CD4-positive, alpha-beta memory T cell (primary cell): ENCODE measurements at regions not wholly inside any gene's neighbourhood (a gene's known extent, or its start where the extent isn't known, plus 50 kb on each side); places are given as distances from the start of the nearest gene placed in this dataset.

Source experiments
- CTCF ChIA-PET: fragments of 350-600 bp; sonication (Branson Sonifier 250); formaldehyde crosslinking; loops from one replicate; lab custom pipeline; 2021; ENCODE audit warnings: inconsistent platforms; ENCODE audit not compliant: partially characterized antibody; lab: Charles Lee
- POLR2A ChIA-PET: fragments of 350-600 bp; sonication (Branson Sonifier 250); formaldehyde crosslinking; loops from one replicate; lab custom pipeline; 2021; ENCODE audit not compliant: partially characterized antibody; lab: Charles Lee
- DNase-seq, 5 donors: peaks; one replicate each; pipeline versions ENCODE4 v3.0.0 to v3.0.0-alpha.2; 2020 to 2022; ENCODE audit warnings: mixed read lengths in 1 of 5
- H3K27ac ChIP-seq: one replicate; pipeline ENCODE4 v1.7.0; 2013; ENCODE audit warnings: low read depth, low read length
- H3K27me3 ChIP-seq: 2 replicates; pipeline ENCODE4 v1.7.0; 2013; ENCODE audit warnings: mild to moderate bottlenecking, low read length, moderate library complexity; ENCODE audit not compliant: insufficient read depth
- H3K36me3 ChIP-seq: 2 replicates; pipeline ENCODE4 v1.7.0; 2013; ENCODE audit warnings: mild to moderate bottlenecking, low read length, moderate library complexity; ENCODE audit not compliant: insufficient read depth
- H3K4me1 ChIP-seq: 2 replicates; pipeline ENCODE4 v1.7.0; 2013; ENCODE audit warnings: mild to moderate bottlenecking, low read length, moderate library complexity; ENCODE audit not compliant: insufficient read depth
- H3K4me3 ChIP-seq, 2 donors: one replicate each; pipeline ENCODE4 v1.7.0; 2013; ENCODE audit warnings: low read length in 2 of 2, mild to moderate bottlenecking in 1 of 2
- H3K9me3 ChIP-seq, 2 donors: one replicate each; pipeline ENCODE4 v1.7.0; 2013; ENCODE audit warnings: low read length in 2 of 2, control low read depth in 1 of 2; ENCODE audit not compliant: control insufficient read depth in 1 of 2
- H3K27ac Mint-ChIP-seq, 7 donors: one replicate each; pipeline ENCODE4 v1.8.0; 2020 to 2021; ENCODE audit warnings: mixed read lengths in 7 of 7, mild to moderate bottlenecking in 6 of 7, inconsistent platforms in 3 of 7, moderate library complexity in 3 of 7
- H3K27me3 Mint-ChIP-seq, 2 donors: one replicate each; pipeline ENCODE4 v1.8.0; 2020 to 2021; ENCODE audit warnings: mixed read lengths in 2 of 2
- H3K36me3 Mint-ChIP-seq, 2 donors: one replicate each; pipeline ENCODE4 v1.8.0; 2020 to 2021; ENCODE audit warnings: mixed read lengths in 2 of 2, inconsistent platforms in 1 of 2, mild to moderate bottlenecking in 1 of 2
- H3K4me1 Mint-ChIP-seq, 4 donors: one replicate each; pipeline ENCODE4 v1.8.0; 2020 to 2021; ENCODE audit warnings: mixed read lengths in 4 of 4, mild to moderate bottlenecking in 1 of 4
- H3K4me3 Mint-ChIP-seq, 8 donors: one replicate each; pipeline ENCODE4 v1.8.0; 2020 to 2021; ENCODE audit warnings: mixed read lengths in 8 of 8, mild to moderate bottlenecking in 7 of 8, moderate library complexity in 6 of 8, inconsistent platforms in 3 of 8
- H3K9me3 Mint-ChIP-seq, 8 donors: one replicate each; pipeline ENCODE4 v1.8.0; 2020 to 2021; ENCODE audit warnings: mixed read lengths in 8 of 8, mild to moderate bottlenecking in 5 of 8, inconsistent platforms in 3 of 8, moderate library complexity in 1 of 8
- intact Hi-C: fragments of 100-400 bp; cut with micrococcal nuclease; formaldehyde crosslinking; loops from one replicate; pipeline ENCODE4 v1.15.1; 2023

DNA sequence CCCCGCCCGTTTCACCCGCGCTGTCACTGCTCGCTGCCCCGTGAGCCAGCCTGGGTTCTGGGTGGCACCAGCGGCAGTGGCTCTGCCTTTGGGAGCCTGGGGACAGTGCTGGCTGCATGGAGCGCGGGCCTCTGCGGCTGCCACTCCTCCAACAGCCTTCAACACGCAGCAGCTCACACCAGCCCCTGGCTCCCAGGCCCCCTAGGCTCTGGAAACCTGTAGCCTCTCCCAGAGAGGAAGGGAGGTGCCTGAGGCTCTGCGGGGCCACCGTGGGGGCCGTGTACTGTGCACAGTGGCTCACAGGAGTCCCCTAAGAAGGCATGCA is 163.9 kb upstream of the AFDN start:
- ChIA-PET POLR2A (no interaction called here), CTCF (no interaction called here)
- Mint-ChIP-seq H3K36me3 (no peaks in the 10 kb centered on the region), H3K4me3 (no peak overlapping the region), H3K4me1 (no peaks in the 10 kb centered on the region), H3K27ac (no peak overlapping the region), H3K27me3 (peaks cover 1 to 3% of the 10 kb centered on the region in 2 donors), H3K9me3 (peaks cover 0 to 2% (median 0%) of the 10 kb centered on the region in 8 donors)
- intact Hi-C loops: no loop called here
- Histone ChIP-seq H3K27me3 (no peaks in the 10 kb centered on the region), H3K27ac (no peak overlapping the region), H3K36me3 (no peaks in the 10 kb centered on the region), H3K4me1 (no peaks in the 10 kb centered on the region), H3K4me3 (no peak overlapping the region), H3K9me3 (no peaks in the 10 kb centered on the region)
- DNase-seq: no peak

DNA sequence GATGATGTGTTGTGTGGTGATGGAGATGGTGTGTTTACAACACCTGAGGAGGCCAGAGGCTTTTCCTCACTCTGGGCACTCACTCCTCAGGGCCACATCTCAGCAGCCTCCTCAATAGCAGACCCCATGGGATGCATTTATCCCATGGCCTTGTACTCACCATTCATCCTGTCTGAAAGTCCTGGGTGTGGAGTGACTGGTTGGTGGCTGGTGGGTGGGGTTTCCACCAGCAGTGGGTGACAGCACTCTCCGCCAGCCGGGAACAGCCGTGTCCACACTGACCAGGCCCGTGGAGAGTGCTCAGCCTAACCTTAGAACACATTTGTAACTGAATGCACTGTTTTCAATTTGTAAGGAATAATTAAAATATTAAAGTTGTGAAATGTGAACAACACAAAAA is 163.4 kb upstream of the AFDN start:
- Mint-ChIP-seq H3K36me3 (no peaks in the 10 kb centered on the region), H3K27ac (no peak overlapping the region), H3K4me3 (no peak overlapping the region), H3K27me3 (peaks cover 1 to 3% of the 10 kb centered on the region in 2 donors), H3K4me1 (no peaks in the 10 kb centered on the region), H3K9me3 (peaks cover 0 to 1% (median 0%) of the 10 kb centered on the region in 8 donors)
- no peaks in the 10 kb centered on the region for H3K36me3 ChIP-seq
- ChIA-PET CTCF (no interaction called here), POLR2A (no interaction called here)
- no peaks in the 10 kb centered on the region for H3K27me3 ChIP-seq
- no peak overlapping the region for H3K4me3 ChIP-seq
- intact Hi-C loops: no loop called here
- no peak for DNase-seq
- H3K4me1 ChIP-seq: no peaks in the 10 kb centered on the region
- no peak overlapping the region for H3K27ac ChIP-seq
- no peaks in the 10 kb centered on the region for H3K9me3 ChIP-seq

DNA sequence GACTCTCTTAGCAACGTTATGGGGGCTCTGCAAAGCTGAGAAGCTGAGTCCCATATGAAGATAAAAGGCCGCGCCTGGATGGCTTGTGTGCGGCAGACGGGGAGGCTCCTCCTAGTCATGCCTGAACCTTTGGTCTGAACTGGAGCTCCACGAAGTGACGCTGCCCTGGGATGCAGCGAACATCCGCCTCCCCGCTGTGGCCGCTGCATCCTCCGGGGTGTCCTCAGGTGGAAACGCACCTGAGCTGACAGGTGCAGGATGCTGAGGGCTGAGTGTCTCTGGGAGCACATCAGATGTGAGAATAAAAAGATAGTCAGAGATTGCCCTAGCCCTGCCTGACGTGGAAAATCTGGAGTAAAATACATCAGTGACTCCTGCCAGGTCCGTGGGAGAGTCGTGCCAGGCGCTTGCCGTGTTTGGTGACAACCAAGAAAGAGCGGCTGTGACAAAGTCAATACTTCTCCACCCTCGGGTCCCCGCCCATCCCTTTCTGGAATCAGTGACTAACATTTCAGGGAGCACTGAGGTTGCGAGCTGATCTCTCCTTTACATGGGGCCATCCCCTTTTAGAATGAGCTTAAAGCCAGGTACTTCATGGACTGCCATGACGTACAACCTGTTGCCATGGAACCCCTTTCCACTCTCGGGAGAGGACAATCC is 162.8 kb upstream of the AFDN start:
- intact Hi-C loops: no loop called here
- no peak for DNase-seq
- Mint-ChIP-seq H3K4me3 (no peak overlapping the region), H3K27ac (no peak overlapping the region), H3K36me3 (no peaks in the 10 kb centered on the region), H3K27me3 (peaks cover 1 to 3% of the 10 kb centered on the region in 2 donors), H3K4me1 (no peaks in the 10 kb centered on the region), H3K9me3 (peaks cover 0 to 1% (median 0%) of the 10 kb centered on the region in 8 donors)
- H3K27me3 ChIP-seq: no peaks in the 10 kb centered on the region
- H3K27ac ChIP-seq: no peak overlapping the region
- ChIA-PET CTCF (no interaction called here), POLR2A (no interaction called here)
- no peak overlapping the region for H3K4me3 ChIP-seq
- H3K9me3 ChIP-seq: no peaks in the 10 kb centered on the region
- no peaks in the 10 kb centered on the region for H3K36me3 ChIP-seq
- H3K4me1 ChIP-seq: no peaks in the 10 kb centered on the region

DNA sequence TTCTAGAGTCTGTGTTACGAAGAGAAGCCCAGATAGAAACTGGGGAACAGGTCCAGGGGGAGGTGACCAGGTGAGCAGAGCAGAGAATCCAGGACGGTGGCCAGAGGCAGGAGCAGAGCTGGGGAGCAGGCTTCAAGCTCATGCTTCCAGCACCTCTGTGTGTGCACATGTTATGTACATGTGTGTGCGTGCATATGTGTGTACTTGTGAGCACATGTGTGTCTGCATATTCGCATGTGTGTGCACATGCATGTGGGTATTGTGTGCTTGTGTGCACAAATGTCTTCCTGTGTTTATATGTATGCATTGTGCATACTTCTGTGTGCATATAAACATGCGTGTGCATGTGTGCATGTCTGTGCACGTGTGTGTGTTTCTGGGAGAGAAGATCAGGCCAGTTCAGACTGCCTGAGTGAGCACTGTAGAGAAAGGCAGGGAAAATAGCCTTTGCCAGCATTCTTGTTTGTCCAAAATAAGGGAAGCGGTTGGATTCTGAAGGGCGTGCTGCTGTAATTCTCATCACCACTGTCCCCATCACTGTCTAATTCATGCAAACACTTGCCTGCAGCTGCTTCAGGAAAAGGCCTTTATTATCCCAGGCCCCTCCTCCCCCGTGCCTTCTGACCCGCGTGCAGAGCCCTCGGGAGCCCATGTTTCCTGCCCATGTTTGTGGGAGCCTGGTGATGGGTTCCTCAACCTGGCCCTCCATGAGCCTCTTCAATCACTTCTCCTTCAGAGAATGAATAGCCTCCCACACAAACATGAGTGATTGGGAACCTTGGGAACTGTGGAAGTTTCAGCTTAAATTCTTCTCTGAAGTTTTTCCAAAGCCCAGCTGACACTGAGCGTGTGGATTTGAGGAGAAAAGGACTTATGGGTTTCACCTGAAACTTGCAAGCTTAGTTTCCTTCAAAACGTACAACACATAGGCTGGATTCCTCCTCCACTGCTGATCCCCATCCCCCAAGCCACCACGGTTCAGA is 161.7 kb upstream of the AFDN start:
- no peaks in the 10 kb centered on the region for H3K9me3 ChIP-seq
- Mint-ChIP-seq H3K4me3 (no peak overlapping the region), H3K4me1 (no peaks in the 10 kb centered on the region), H3K27ac (no peak overlapping the region), H3K9me3 (peaks cover 0 to 1% (median 0%) of the 10 kb centered on the region in 8 donors), H3K36me3 (no peaks in the 10 kb centered on the region), H3K27me3 (peaks cover 1 to 3% of the 10 kb centered on the region in 2 donors)
- no peaks in the 10 kb centered on the region for H3K4me1 ChIP-seq
- no peak overlapping the region for H3K4me3 ChIP-seq
- no peaks in the 10 kb centered on the region for H3K27me3 ChIP-seq
- CTCF ChIA-PET: no interaction called here
- no peak for DNase-seq
- H3K27ac ChIP-seq: no peak overlapping the region
- no peaks in the 10 kb centered on the region for H3K36me3 ChIP-seq
- intact Hi-C loops: no loop called here
- POLR2A ChIA-PET: no interaction called here

DNA sequence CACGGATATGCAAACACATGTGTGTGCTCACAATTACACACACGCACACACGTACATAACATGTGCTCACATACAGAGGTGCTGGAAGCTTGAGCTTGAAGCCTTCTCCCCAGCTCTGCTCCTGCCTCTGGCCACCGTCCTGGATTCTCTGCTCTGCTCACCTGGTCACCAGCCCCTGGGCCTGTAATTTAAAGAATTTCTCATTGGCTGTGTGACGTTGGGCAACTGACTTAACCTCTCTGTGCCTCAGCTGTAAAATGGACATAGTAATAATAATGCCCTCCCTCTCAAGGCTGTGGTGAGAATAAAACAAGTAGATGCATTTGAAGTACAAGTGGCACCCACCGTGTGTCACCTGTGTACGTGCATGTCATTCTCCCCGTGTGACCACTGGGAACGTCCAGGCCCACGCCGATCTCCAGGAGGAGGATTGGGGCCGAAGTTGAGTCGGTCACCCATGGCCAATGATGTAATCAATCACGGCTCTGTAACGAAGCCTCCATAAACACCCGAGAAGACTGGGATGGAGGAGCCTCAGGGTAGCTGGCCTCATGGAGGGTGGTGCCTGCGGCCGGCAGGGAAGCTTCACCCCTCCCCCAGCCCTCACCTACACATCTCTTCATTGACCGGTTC is 160.9 kb upstream of the AFDN start:
- Histone ChIP-seq H3K27me3 (no peaks in the 10 kb centered on the region), H3K4me3 (no peak overlapping the region), H3K36me3 (no peaks in the 10 kb centered on the region), H3K27ac (no peak overlapping the region), H3K9me3 (no peaks in the 10 kb centered on the region), H3K4me1 (no peaks in the 10 kb centered on the region)
- ChIA-PET CTCF (no interaction called here), POLR2A (no interaction called here)
- Mint-ChIP-seq H3K27ac (no peak overlapping the region), H3K9me3 (peaks cover 0 to 1% (median 0%) of the 10 kb centered on the region in 8 donors), H3K27me3 (peaks cover 1 to 3% of the 10 kb centered on the region in 2 donors), H3K4me1 (no peaks in the 10 kb centered on the region), H3K36me3 (no peaks in the 10 kb centered on the region), H3K4me3 (no peak overlapping the region)
- no peak for DNase-seq
- intact Hi-C loops: no loop called here

DNA sequence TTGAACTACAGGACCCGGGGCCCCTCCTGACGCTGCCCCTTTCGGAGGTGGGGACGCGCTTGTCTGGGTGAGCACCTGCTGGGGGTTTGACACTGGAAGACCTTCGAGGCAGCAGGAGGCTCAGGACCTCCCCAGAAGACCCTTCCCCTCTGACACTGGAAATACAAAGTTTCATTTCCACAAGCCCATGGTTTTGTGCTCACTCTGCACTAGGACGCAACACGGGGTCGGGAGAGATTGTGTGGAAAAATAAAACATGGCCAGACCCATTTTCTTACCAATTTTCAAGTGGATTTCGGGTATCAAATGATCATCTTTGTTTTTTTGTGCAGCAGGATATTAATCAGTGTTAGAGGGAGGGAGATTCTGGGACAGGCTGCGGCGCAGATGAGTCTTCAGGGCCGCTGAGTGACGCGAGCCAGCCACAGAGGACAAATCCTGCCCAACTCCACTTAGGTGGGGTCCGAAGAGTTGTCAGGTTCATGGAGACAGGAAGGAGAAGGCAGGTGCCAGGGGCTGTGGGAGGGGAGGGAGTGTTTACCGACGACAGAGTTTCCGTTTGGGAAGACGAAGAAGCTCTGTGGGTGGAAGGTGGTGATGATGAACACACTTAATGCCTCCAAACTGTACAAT is 160.0 kb upstream of the AFDN start:
- Mint-ChIP-seq H3K4me1 (peaks cover 0 to 1% (median 0%) of the 10 kb centered on the region in 4 donors), H3K4me3 (no peak overlapping the region), H3K36me3 (no peaks in the 10 kb centered on the region), H3K27me3 (peaks cover 1 to 3% of the 10 kb centered on the region in 2 donors), H3K27ac (no peak overlapping the region), H3K9me3 (peaks cover 0 to 5% (median 0%) of the 10 kb centered on the region in 8 donors)
- intact Hi-C loops: no loop called here
- Histone ChIP-seq H3K4me1 (no peaks in the 10 kb centered on the region), H3K27ac (no peak overlapping the region), H3K36me3 (no peaks in the 10 kb centered on the region), H3K9me3 (no peaks in the 10 kb centered on the region), H3K27me3 (no peaks in the 10 kb centered on the region), H3K4me3 (no peak overlapping the region)
- CTCF ChIA-PET: no interaction called here
- POLR2A ChIA-PET: no interaction called here
- no peak for DNase-seq
